ENCODE measurements at regions not wholly inside any gene's neighbourhood (a gene's known extent, or its start where the extent isn't known, plus 50 kb on each side); places are given as distances from the start of the nearest gene placed in this dataset.

GRCh38 chr20:16212790-16213189, 360.5 kb downstream of the KIF16B start:
- WGBS, 2 donors, result 79 to 82% methylated on average over 6 of the region's 6 CpGs
- Histone ChIP-seq H3K4me3 (no peak overlapping the region), H3K27me3 (no peaks in the 10 kb centered on the region), H3K4me1 (no peaks in the 10 kb centered on the region), H3K9me3 (no peaks in the 10 kb centered on the region), H3K27ac (no peak overlapping the region), H3K36me3 (no peaks in the 10 kb centered on the region)
- no peak for DNase-seq
- intact Hi-C loops (cut with DNase I), result no loop called here
- TF ChIP-seq EP300 (IDR thresholded peaks at IDR 0.05), result no peak
- no peak for TF ChIP-seq POLR2A (IDR thresholded peaks at IDR 0.05)
- no peak for TF ChIP-seq POLR2AphosphoS5 (IDR thresholded peaks at IDR 0.05)
- no peak for TF ChIP-seq CTCF (IDR thresholded peaks at IDR 0.05)

GRCh38 chr20:16209951-16210361, 363.3 kb downstream of the KIF16B start:
- no peak overlapping the region for H3K27ac ChIP-seq
- no peak for DNase-seq
- H3K36me3 ChIP-seq, result no peaks in the 10 kb centered on the region
- TF ChIP-seq CTCF (IDR thresholded peaks at IDR 0.05) (no peak), POLR2A (IDR thresholded peaks at IDR 0.05) (no peak), EP300 (IDR thresholded peaks at IDR 0.05) (no peak), POLR2AphosphoS5 (IDR thresholded peaks at IDR 0.05) (no peak)
- H3K9me3 ChIP-seq, result no peaks in the 10 kb centered on the region
- WGBS, 2 donors, result 75 to 88% methylated on average over 4 of the region's 4 CpGs
- H3K27me3 ChIP-seq, result no peaks in the 10 kb centered on the region
- H3K4me3 ChIP-seq, result no peak overlapping the region
- H3K4me1 ChIP-seq, result no peaks in the 10 kb centered on the region
- intact Hi-C loops (cut with DNase I), result no loop called here

- 82% methylated on average over 2 of the region's 2 CpGs for WGBS, 2 donors
Measured at GRCh38 chr20:16209357-16209756, 363.9 kb downstream of the KIF16B start.

GRCh38 chr20:16208443-16208842, 364.8 kb downstream of the KIF16B start:
- Histone ChIP-seq H3K4me1 (peaks cover 0 to 8% (median 0%) of the 10 kb centered on the region in 4 donors), H3K36me3 (no peaks in the 10 kb centered on the region), H3K27me3 (no peaks in the 10 kb centered on the region), H3K27ac (no peak overlapping the region), H3K4me3 (no peak overlapping the region), H3K9me3 (no peaks in the 10 kb centered on the region)
- intact Hi-C loops (cut with DNase I), result no loop called here
- DNase-seq, result no peak
- TF ChIP-seq CTCF (IDR thresholded peaks at IDR 0.05) (no peak), POLR2AphosphoS5 (IDR thresholded peaks at IDR 0.05) (no peak), EP300 (IDR thresholded peaks at IDR 0.05) (no peak), POLR2A (IDR thresholded peaks at IDR 0.05) (no peak)
- WGBS, 2 donors, result 87 to 91% methylated on average over 4 of the region's 4 CpGs

More at GRCh38 chr20:16209357-16209756, 363.9 kb downstream of the KIF16B start:
- H3K27ac ChIP-seq, result no peak overlapping the region
- no peak overlapping the region for H3K4me3 ChIP-seq
- intact Hi-C loops (cut with DNase I), result no loop called here
- H3K4me1 ChIP-seq, result peaks cover 0 to 4% (median 0%) of the 10 kb centered on the region in 4 donors
- TF ChIP-seq POLR2A (IDR thresholded peaks at IDR 0.05) (no peak), EP300 (IDR thresholded peaks at IDR 0.05) (no peak), POLR2AphosphoS5 (IDR thresholded peaks at IDR 0.05) (no peak), CTCF (IDR thresholded peaks at IDR 0.05) (no peak)
- no peaks in the 10 kb centered on the region for H3K9me3 ChIP-seq
- DNase-seq, result no peak
- H3K36me3 ChIP-seq, result no peaks in the 10 kb centered on the region
- no peaks in the 10 kb centered on the region for H3K27me3 ChIP-seq

- no peak for DNase-seq
- H3K4me3 ChIP-seq, result no peak overlapping the region
- intact Hi-C loops (cut with DNase I), result no loop called here
- no peak overlapping the region for H3K27ac ChIP-seq
- TF ChIP-seq POLR2AphosphoS5 (IDR thresholded peaks at IDR 0.05) (no peak), POLR2A (IDR thresholded peaks at IDR 0.05) (no peak), EP300 (IDR thresholded peaks at IDR 0.05) (no peak), CTCF (IDR thresholded peaks at IDR 0.05) (no peak)
- 36 to 75% methylated on average over 3 of the region's 3 CpGs for WGBS, 2 donors
- H3K27me3 ChIP-seq, result no peaks in the 10 kb centered on the region
- H3K9me3 ChIP-seq, result no peaks in the 10 kb centered on the region
- H3K4me1 ChIP-seq, result peaks cover 0 to 15% (median 0%) of the 10 kb centered on the region in 4 donors
- H3K36me3 ChIP-seq, result no peaks in the 10 kb centered on the region
Measured at GRCh38 chr20:16206817-16207216, 366.4 kb downstream of the KIF16B start.
